Neuronal stem cell (in vitro differentiated cells): ENCODE measurements at regions not wholly inside any gene's neighbourhood (a gene's known extent, or its start where the extent isn't known, plus 50 kb on each side); places are given as distances from the start of the nearest gene placed in this dataset.
A peak's percentile ranks its signal among the peaks of the same experiment; 100 is the strongest.

ENCODE experiments used
- DNase-seq: peaks from one replicate; pipeline ENCODE4 v3.0.0-alpha.2; 2013; ENCODE audit warnings: low spot score
- H2AFZ ChIP-seq: one replicate; pipeline ENCODE4 v1.6.1; 2013; ENCODE audit warnings: mild to moderate bottlenecking, low read length, inconsistent platforms
- H2AK5ac ChIP-seq: 2 replicates; pipeline ENCODE4 v1.6.1; 2013; ENCODE audit warnings: low read depth, mild to moderate bottlenecking, inconsistent platforms, low read length, moderate library complexity, mixed read lengths
- H2BK120ac ChIP-seq: 2 replicates; pipeline ENCODE4 v1.6.1; 2013; ENCODE audit warnings: low read depth, mild to moderate bottlenecking, inconsistent platforms, low read length, moderate library complexity, mixed read lengths
- H2BK12ac ChIP-seq: one replicate; pipeline ENCODE4 v1.6.1; 2013; ENCODE audit warnings: low read length, inconsistent platforms
- H2BK15ac ChIP-seq: 2 replicates; pipeline ENCODE4 v1.6.1; 2013; ENCODE audit warnings: mild to moderate bottlenecking, low read length, inconsistent platforms, mixed read lengths
- H2BK5ac ChIP-seq: one replicate; pipeline ENCODE4 v1.6.1; 2013; ENCODE audit warnings: inconsistent platforms, mild to moderate bottlenecking, low read length, moderate library complexity
- H3K14ac ChIP-seq: one replicate; pipeline ENCODE4 v1.6.1; 2013; ENCODE audit warnings: low read length, inconsistent platforms
- H3K18ac ChIP-seq: 2 replicates; pipeline ENCODE4 v1.6.1; 2013; ENCODE audit warnings: low read length, inconsistent platforms
- H3K23ac ChIP-seq: 2 replicates; pipeline ENCODE4 v1.6.1; 2013; ENCODE audit warnings: low read depth, mild to moderate bottlenecking, mixed read lengths, low read length, inconsistent platforms; ENCODE audit not compliant: poor library complexity
- H3K27ac ChIP-seq: replicated peaks from 3 replicates; pipeline ENCODE4 v1.5.1; 2013; ENCODE audit warnings: low read length, inconsistent platforms
- H3K27me3 ChIP-seq, 3 experiments: 2 replicates each; pipeline ENCODE4 v1.6.1; 2013; ENCODE audit warnings: low read length in 3 of 3, mild to moderate bottlenecking in 2 of 3, inconsistent platforms in 1 of 3, low read depth in 1 of 3, mixed read lengths in 1 of 3, moderate library complexity in 1 of 3; ENCODE audit not compliant: control insufficient read depth in 3 of 3, insufficient read depth in 3 of 3
- H3K36me3 ChIP-seq, 2 donors: replicated peaks in 1 of 2; 2 replicates each; pipeline ENCODE4 v1.6.1; 2013; ENCODE audit warnings: low read length in 2 of 2; ENCODE audit not compliant: control insufficient read depth in 2 of 2, insufficient read depth in 2 of 2
- H3K4ac ChIP-seq: 2 replicates; pipeline ENCODE4 v1.6.1; 2013; ENCODE audit warnings: inconsistent platforms, mild to moderate bottlenecking, low read length, moderate library complexity
- H3K4me1 ChIP-seq, 2 donors: 1 replicate in 1 of 2; 2 replicates in 1 of 2; pipeline ENCODE4 v1.6.1; 2013; ENCODE audit warnings: low read length in 2 of 2, low read depth in 1 of 2; ENCODE audit not compliant: control insufficient read depth in 2 of 2, insufficient read depth in 1 of 2
- H3K4me2 ChIP-seq: one replicate; pipeline ENCODE4 v1.6.1; 2013; ENCODE audit warnings: mild to moderate bottlenecking, low read length, inconsistent platforms; ENCODE audit not compliant: insufficient read depth, poor library complexity, severe bottlenecking
- H3K4me3 ChIP-seq, 2 donors: 2 replicates each; pipeline ENCODE4 v1.5.1; 2013; ENCODE audit warnings: low read length in 2 of 2, mild to moderate bottlenecking in 2 of 2, inconsistent platforms in 1 of 2, moderate library complexity in 1 of 2
- H3K79me1 ChIP-seq: one replicate; pipeline ENCODE4 v1.6.1; 2013; ENCODE audit warnings: low read depth, mild to moderate bottlenecking, inconsistent platforms, low read length, moderate library complexity
- H3K9ac ChIP-seq: one replicate; pipeline ENCODE4 v1.6.1; 2013; ENCODE audit warnings: mild to moderate bottlenecking, low read depth, low read length, inconsistent platforms; ENCODE audit not compliant: poor library complexity
- H3K9me3 ChIP-seq, 2 donors: replicated peaks in 1 of 2; 2 replicates each; pipeline versions ENCODE3 to v1.6.1; 2013; ENCODE audit warnings: low read length in 2 of 2, mild to moderate bottlenecking in 2 of 2, inconsistent platforms in 1 of 2, low read depth in 1 of 2, mixed read lengths in 1 of 2, moderate library complexity in 1 of 2; ENCODE audit not compliant: control insufficient read depth in 2 of 2, insufficient read depth in 1 of 2
- H4K8ac ChIP-seq: one replicate; pipeline ENCODE4 v1.6.1; 2013; ENCODE audit warnings: low read depth, mild to moderate bottlenecking, inconsistent platforms, low read length, moderate library complexity
- H4K91ac ChIP-seq: one replicate; pipeline ENCODE4 v1.6.1; 2013; ENCODE audit warnings: low read length, low read depth, mild to moderate bottlenecking, inconsistent platforms; ENCODE audit not compliant: poor library complexity
- WGBS, 2 donors: extraction: QIAGEN DNeasy Blood & Tissue Kit; methylation state at CpG; one replicate each; pipeline ENCODE4 v1.1.7; 2013; ENCODE audit warnings: missing lambda C conversion rate in 2 of 2, mixed read lengths in 1 of 2; ENCODE audit not compliant: insufficient read length in 2 of 2, insufficient replicate concordance in 1 of 2; ENCODE audit errors: extremely low coverage in 2 of 2; 5-methylcytosine and 5-hydroxymethylcytosine counted together

DNA sequence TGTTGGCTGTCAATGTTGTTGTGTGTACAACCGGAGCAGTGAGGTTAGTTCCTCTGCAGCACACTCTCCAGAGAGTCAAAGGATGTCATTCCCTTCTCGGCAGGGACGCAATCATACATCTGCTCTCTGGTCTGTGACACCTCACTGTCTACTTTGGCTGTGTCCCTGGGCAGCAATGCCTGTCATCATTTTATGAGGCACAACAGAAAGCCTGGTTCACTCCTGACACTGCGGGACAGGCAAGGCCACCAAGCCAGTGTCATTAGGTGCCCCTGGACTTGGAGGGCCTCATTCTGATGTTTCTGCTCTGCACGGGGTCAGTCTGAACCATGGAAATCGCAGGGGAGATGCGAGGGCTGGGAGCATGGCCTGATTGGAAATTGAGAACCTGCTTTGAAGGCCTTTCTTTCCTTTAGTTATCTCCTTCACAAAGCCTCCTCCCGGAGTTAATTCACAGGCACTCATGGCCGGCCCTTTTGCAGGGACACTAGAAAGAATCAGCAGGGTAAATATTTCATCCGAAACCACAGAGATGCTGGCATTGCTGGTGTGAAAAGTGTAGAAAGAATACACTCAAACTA lies 284.4 kb downstream of the ZNF536 start:
- no peak overlapping the region for H2AK5ac ChIP-seq
- no CpG with 5 or more reads among the region's 10 CpGs for WGBS, 2 donors
- no peak overlapping the region for H2BK15ac ChIP-seq
- H3K9me3 ChIP-seq = no peaks in the 10 kb centered on the region
- no peak overlapping the region for H4K91ac ChIP-seq
- H3K36me3 ChIP-seq = no peaks in the 10 kb centered on the region
- no peaks in the 10 kb centered on the region for H3K27me3 ChIP-seq
- H3K79me1 ChIP-seq = no peaks in the 10 kb centered on the region
- peak overlapping the region; percentile 21 for H3K18ac ChIP-seq
- no peak overlapping the region for H3K4me2 ChIP-seq
- H3K4ac ChIP-seq = no peak overlapping the region
- H3K9ac ChIP-seq = no peak overlapping the region
- no peak overlapping the region for H3K27ac ChIP-seq
- no peak overlapping the region for H2BK120ac ChIP-seq
- no peak overlapping the region for H2AFZ ChIP-seq
- no peak overlapping the region for H3K4me3 ChIP-seq
- H3K23ac ChIP-seq = no peak overlapping the region
- no peak overlapping the region for H2BK12ac ChIP-seq
- DNase-seq = no peak
- no peak overlapping the region for H2BK5ac ChIP-seq
- peaks cover 6 to 12% of the 10 kb centered on the region in 2 donors for H3K4me1 ChIP-seq
- no peak overlapping the region for H4K8ac ChIP-seq
- no peak overlapping the region for H3K14ac ChIP-seq

DNA sequence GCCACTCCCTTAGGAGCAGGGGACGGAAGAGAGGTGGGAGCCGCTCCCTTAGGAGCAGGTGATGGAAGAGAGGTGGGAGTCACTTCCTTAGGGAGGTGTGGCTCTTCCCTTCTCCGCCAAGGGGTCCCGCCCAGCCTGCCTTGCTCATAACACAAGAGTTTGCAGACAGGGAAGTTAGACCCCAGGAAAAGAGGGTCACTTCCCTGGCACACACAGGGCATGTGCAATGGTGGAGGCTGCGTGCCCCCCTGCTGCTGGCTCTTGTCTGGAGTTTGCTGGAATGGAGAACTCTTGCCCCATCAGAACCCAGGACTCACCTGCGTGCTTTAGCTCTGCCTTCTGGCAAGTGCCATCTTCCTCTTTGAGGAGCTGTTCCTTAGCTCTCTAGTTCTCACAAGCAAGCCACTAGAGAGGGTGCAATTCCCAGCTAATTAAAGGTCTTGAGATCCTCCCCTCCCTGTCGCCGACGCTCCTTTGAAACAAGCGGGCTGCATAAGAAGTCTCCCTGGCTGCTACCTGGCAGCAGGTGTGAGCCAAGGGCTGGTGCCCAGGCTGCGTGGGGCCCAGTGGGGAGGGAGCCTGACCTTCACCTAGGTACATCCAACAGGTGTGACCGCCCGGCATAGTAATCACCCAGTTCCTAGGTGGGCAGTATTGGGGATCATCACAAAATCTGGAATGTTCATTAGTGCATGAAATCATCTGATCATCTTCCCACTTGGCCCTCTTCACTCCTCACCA lies 281.6 kb downstream of the ZNF536 start:
- Histone ChIP-seq H3K4me3 (no peak overlapping the region), H3K36me3 (no peaks in the 10 kb centered on the region), H3K14ac (peak overlapping the region; percentile 13), H2BK12ac (no peak overlapping the region), H3K27me3 (no peaks in the 10 kb centered on the region), H4K91ac (peak overlapping the region; percentile 42), H3K9me3 (no peaks in the 10 kb centered on the region), H2BK120ac (no peak overlapping the region), H3K27ac (no peak overlapping the region), H3K79me1 (no peaks in the 10 kb centered on the region), H4K8ac (no peak overlapping the region), H2AK5ac (peak overlapping the region; percentile 26), H3K18ac (peak overlapping the region; percentile 26), H3K9ac (no peak overlapping the region), H2BK15ac (no peak overlapping the region), H2BK5ac (no peak overlapping the region), H3K23ac (no peak overlapping the region), H2AFZ (no peak overlapping the region), H3K4ac (no peak overlapping the region), H3K4me2 (no peak overlapping the region), H3K4me1 (peaks cover 8 to 29% of the 10 kb centered on the region in 2 donors)
- no peak for DNase-seq
- WGBS, 2 donors = no CpG with 5 or more reads among the region's 13 CpGs

DNA sequence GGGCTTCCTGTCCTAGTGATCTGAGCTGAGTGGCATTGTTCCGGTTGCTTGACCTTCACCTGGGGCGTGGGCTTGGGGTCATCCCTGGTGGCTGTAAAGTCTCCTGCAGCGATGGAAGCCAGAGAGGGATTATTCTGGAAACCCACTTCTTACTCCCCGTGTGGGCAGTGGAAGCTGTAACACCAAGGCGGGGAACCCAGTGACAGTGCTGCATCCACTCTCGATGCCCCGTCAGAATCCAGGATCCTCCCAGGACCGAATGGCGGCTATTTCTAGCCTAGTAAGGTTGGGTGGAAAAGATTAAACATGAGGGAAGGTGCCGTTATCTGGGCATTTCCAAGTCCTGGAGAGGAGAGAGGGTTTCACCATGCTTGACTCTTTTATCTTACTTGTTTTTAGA lies 280.6 kb downstream of the ZNF536 start:
- Histone ChIP-seq H3K23ac (no peak overlapping the region), H2BK120ac (no peak overlapping the region), H3K4me3 (no peak overlapping the region), H3K4ac (no peak overlapping the region), H4K91ac (no peak overlapping the region), H2AFZ (no peak overlapping the region), H3K9me3 (no peaks in the 10 kb centered on the region), H3K36me3 (no peaks in the 10 kb centered on the region), H3K18ac (peak overlapping the region; percentile 50), H2AK5ac (peak overlapping the region; percentile 20), H3K27me3 (no peaks in the 10 kb centered on the region), H2BK5ac (no peak overlapping the region), H3K79me1 (no peaks in the 10 kb centered on the region), H4K8ac (no peak overlapping the region), H3K9ac (no peak overlapping the region), H2BK15ac (no peak overlapping the region), H3K27ac (no peak overlapping the region), H3K14ac (no peak overlapping the region), H2BK12ac (no peak overlapping the region), H3K4me2 (no peak overlapping the region), H3K4me1 (peaks cover 16 to 35% of the 10 kb centered on the region in 2 donors)
- WGBS, 2 donors = no CpG with 5 or more reads among the region's 10 CpGs
- DNase-seq = no peak

DNA sequence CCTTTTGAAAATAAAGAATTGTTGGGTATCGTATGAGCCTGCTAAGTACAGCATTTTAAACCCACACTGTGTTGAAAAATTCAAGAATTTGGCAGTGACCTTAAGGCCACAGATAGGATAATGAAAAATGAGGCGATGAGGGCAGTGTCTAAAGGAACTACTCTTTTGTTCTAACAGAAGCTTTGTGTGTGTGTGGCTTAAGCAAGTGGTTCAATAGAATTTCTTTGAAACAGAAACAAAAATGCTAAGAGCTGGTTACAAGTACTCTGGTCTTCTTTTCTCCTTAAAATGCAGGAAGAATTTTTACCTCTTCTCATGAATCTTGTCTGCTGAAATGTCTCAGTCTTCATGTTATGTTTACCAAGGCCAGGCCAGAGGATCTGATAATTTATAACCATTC lies 279.5 kb downstream of the ZNF536 start:
- H2AK5ac ChIP-seq = no peak overlapping the region
- H2BK120ac ChIP-seq = no peak overlapping the region
- H3K27ac ChIP-seq = no peak overlapping the region
- peaks cover 22 to 35% of the 10 kb centered on the region in 2 donors for H3K4me1 ChIP-seq
- no peaks in the 10 kb centered on the region for H3K27me3 ChIP-seq
- no peak overlapping the region for H3K14ac ChIP-seq
- H3K4me2 ChIP-seq = no peak overlapping the region
- H3K9me3 ChIP-seq = no peaks in the 10 kb centered on the region
- no peak overlapping the region for H3K18ac ChIP-seq
- no peak overlapping the region for H2AFZ ChIP-seq
- H4K91ac ChIP-seq = no peak overlapping the region
- no peaks in the 10 kb centered on the region for H3K79me1 ChIP-seq
- H2BK12ac ChIP-seq = no peak overlapping the region
- H3K4me3 ChIP-seq = no peak overlapping the region
- DNase-seq = no peak
- H2BK5ac ChIP-seq = no peak overlapping the region
- no peak overlapping the region for H3K9ac ChIP-seq
- no peak overlapping the region for H4K8ac ChIP-seq
- whole genome bisulfite sequencing, 2 donors = no CpG with 5 or more reads among the region's 2 CpGs
- H3K23ac ChIP-seq = no peak overlapping the region
- H2BK15ac ChIP-seq = no peak overlapping the region
- no peaks in the 10 kb centered on the region for H3K36me3 ChIP-seq
- no peak overlapping the region for H3K4ac ChIP-seq
